Neural progenitor cell (in vitro differentiated cells): ENCODE measurements at regions not wholly inside any gene's neighbourhood (a gene's known extent, or its start where the extent isn't known, plus 50 kb on each side); places are given as distances from the start of the nearest gene placed in this dataset.

Source experiments
- DNase-seq: peaks from one replicate; pipeline ENCODE4 v3.0.0-alpha.2; 2016; ENCODE audit warnings: low spot score
- H2AFZ ChIP-seq: fragments of 200-600 bp; sonication (generic); replicated peaks from 2 replicates; pipeline ENCODE4 v1.6.1; 2016; ENCODE audit warnings: antibody characterized with exemption
- H3F3A ChIP-seq: fragments of 200-600 bp; sonication (generic); 2 replicates; pipeline ENCODE4 v1.6.1; 2016; ENCODE audit warnings: antibody characterized with exemption, low read depth
- H3K27ac ChIP-seq: fragments of 200-600 bp; sonication (generic); 2 replicates; pipeline ENCODE4 v1.5.1; 2016; ENCODE audit warnings: mild to moderate bottlenecking
- H3K27me3 ChIP-seq: fragments of 200-600 bp; sonication (generic); 2 replicates; pipeline ENCODE4 v1.6.1; 2016; ENCODE audit warnings: mild to moderate bottlenecking, moderate library complexity
- H3K36me3 ChIP-seq: fragments of 200-600 bp; sonication (generic); 2 replicates; pipeline ENCODE4 v1.5.1; 2016
- H3K4me1 ChIP-seq: fragments of 200-600 bp; sonication (generic); 2 replicates; pipeline ENCODE4 v1.6.1; 2016; ENCODE audit warnings: mixed run types
- H3K4me2 ChIP-seq: fragments of 200-600 bp; sonication (generic); 2 replicates; pipeline ENCODE4 v1.6.1; 2016
- H3K4me3 ChIP-seq: fragments of 200-600 bp; sonication (generic); 2 replicates; pipeline ENCODE4 v1.5.1; 2016
- H3K79me2 ChIP-seq: fragments of 200-600 bp; sonication (generic); 2 replicates; pipeline ENCODE4 v1.6.1; 2016; ENCODE audit warnings: low read depth
- H3K9ac ChIP-seq: fragments of 200-600 bp; sonication (generic); 2 replicates; pipeline ENCODE4 v1.6.1; 2016
- H3K9me3 ChIP-seq: fragments of 200-600 bp; sonication (generic); 2 replicates; pipeline ENCODE4 v1.5.1; 2016; ENCODE audit warnings: low read depth
- H4K20me1 ChIP-seq: fragments of 200-600 bp; sonication (generic); 2 replicates; pipeline ENCODE4 v1.6.1; 2016; ENCODE audit warnings: low read depth
- H3K27ac Mint-ChIP-seq: 3 replicates; pipeline ENCODE4 v1.8.0; 2021; ENCODE audit warnings: mixed read lengths
- H3K27me3 Mint-ChIP-seq: 2 replicates; pipeline ENCODE4 v1.8.0; 2022; ENCODE audit warnings: low read depth, mild to moderate bottlenecking, inconsistent platforms, moderate library complexity, mixed read lengths; ENCODE audit not compliant: insufficient read depth
- H3K36me3 Mint-ChIP-seq: 3 replicates; pipeline ENCODE4 v1.8.0; 2021; ENCODE audit warnings: mixed read lengths
- H3K4me1 Mint-ChIP-seq: 3 replicates; pipeline ENCODE4 v1.8.0; 2021; ENCODE audit warnings: mixed read lengths
- H3K4me3 Mint-ChIP-seq: 3 replicates; pipeline ENCODE4 v1.8.0; 2021; ENCODE audit warnings: mild to moderate bottlenecking, moderate library complexity, mixed read lengths
- H3K9me3 Mint-ChIP-seq: 3 replicates; pipeline ENCODE4 v1.8.0; 2020; ENCODE audit warnings: mixed read lengths
- EZH2 ChIP-seq: fragments of 200-600 bp; sonication (generic); IDR thresholded peaks from 2 replicates; pipeline ENCODE4 v1.6.1; 2017; ENCODE audit warnings: antibody characterized with exemption, mild to moderate bottlenecking, moderate library complexity
- EZH2phosphoT487 ChIP-seq: fragments of 200-600 bp; sonication (generic); IDR thresholded peaks from 2 replicates; pipeline ENCODE4 v1.6.1; 2017; ENCODE audit warnings: antibody characterized with exemption
- TF ChIP-seq, protein P1 (sequence below): fragments of 200-600 bp; sonication (generic); IDR thresholded peaks from 2 replicates; pipeline ENCODE4 v1.5.1; 2017; ENCODE audit warnings: antibody characterized with exemption, mild to moderate bottlenecking

DNA sequence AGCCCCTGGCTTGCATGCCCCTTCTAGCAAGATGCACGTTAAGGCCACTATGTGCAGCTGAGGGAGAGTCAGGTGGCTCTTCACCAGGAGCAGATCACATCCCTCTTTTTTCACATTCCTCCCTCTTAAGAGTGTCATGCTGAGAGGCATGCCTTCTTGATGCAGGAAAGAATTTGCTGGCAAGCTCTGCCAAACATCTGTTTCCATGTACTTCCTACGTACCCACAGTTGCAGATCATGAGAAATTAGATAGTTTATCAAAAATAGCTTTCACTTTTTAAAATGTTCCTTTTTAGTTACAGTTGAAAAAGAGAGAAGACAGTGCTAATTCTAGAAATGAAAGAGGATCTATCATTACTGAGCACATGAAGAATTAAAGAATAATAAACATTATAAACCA, 79.7 kb upstream of the ZNF722 start:
- no peaks in the 10 kb centered on the region for H4K20me1 ChIP-seq
- Mint-ChIP-seq H3K4me1 (no peaks in the 10 kb centered on the region), H3K27me3 (peaks cover 2% of the 10 kb centered on the region), H3K36me3 (no peaks in the 10 kb centered on the region), H3K4me3 (no peak overlapping the region), H3K9me3 (peaks cover 45% of the 10 kb centered on the region), H3K27ac (no peak overlapping the region)
- peaks cover 4% of the 10 kb centered on the region for H3K36me3 ChIP-seq
- DNase-seq, result no peak
- H3K27ac ChIP-seq, result no peak overlapping the region
- no peaks in the 10 kb centered on the region for H3K27me3 ChIP-seq
- H3K79me2 ChIP-seq, result no peaks in the 10 kb centered on the region
- H2AFZ ChIP-seq, result no peak overlapping the region
- H3K4me2 ChIP-seq, result no peak overlapping the region
- peaks cover 44% of the 10 kb centered on the region for H3K9me3 ChIP-seq
- TF ChIP-seq, protein P1, sequence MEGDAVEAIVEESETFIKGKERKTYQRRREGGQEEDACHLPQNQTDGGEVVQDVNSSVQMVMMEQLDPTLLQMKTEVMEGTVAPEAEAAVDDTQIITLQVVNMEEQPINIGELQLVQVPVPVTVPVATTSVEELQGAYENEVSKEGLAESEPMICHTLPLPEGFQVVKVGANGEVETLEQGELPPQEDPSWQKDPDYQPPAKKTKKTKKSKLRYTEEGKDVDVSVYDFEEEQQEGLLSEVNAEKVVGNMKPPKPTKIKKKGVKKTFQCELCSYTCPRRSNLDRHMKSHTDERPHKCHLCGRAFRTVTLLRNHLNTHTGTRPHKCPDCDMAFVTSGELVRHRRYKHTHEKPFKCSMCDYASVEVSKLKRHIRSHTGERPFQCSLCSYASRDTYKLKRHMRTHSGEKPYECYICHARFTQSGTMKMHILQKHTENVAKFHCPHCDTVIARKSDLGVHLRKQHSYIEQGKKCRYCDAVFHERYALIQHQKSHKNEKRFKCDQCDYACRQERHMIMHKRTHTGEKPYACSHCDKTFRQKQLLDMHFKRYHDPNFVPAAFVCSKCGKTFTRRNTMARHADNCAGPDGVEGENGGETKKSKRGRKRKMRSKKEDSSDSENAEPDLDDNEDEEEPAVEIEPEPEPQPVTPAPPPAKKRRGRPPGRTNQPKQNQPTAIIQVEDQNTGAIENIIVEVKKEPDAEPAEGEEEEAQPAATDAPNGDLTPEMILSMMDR, result no peak
- TF ChIP-seq EZH2phosphoT487, result no peak
- no peak overlapping the region for H3K4me3 ChIP-seq
- H3K4me1 ChIP-seq, result no peaks in the 10 kb centered on the region
- H3K9ac ChIP-seq, result no peak overlapping the region
- H3F3A ChIP-seq, result no peaks in the 10 kb centered on the region

- Histone ChIP-seq H3K36me3 (no peaks in the 10 kb centered on the region), H4K20me1 (no peaks in the 10 kb centered on the region), H3K4me2 (no peak overlapping the region), H3F3A (no peaks in the 10 kb centered on the region), H3K27ac (no peak overlapping the region), H3K79me2 (no peaks in the 10 kb centered on the region), H3K4me3 (no peak overlapping the region), H3K4me1 (no peaks in the 10 kb centered on the region), H2AFZ (no peak overlapping the region), H3K9me3 (peaks cover 21% of the 10 kb centered on the region), H3K27me3 (no peaks in the 10 kb centered on the region), H3K9ac (no peak overlapping the region)
- no peak overlapping the region for H3K4me3 Mint-ChIP-seq
- H3K27me3 Mint-ChIP-seq, result no peaks in the 10 kb centered on the region
- TF ChIP-seq EZH2phosphoT487 (no peak), EZH2 (no peak)
- TF ChIP-seq, protein P1, result no peak
- no peak for DNase-seq
- H3K36me3 Mint-ChIP-seq, result no peaks in the 10 kb centered on the region
- H3K4me1 Mint-ChIP-seq, result no peaks in the 10 kb centered on the region
- H3K27ac Mint-ChIP-seq, result no peak overlapping the region
- H3K9me3 Mint-ChIP-seq, result peaks cover 60% of the 10 kb centered on the region
These were observed 73.4 kb upstream of the ZNF722 start for GRCh38 chr7:63925262-63925625.

- Mint-ChIP-seq H3K9me3 (peaks cover 63% of the 10 kb centered on the region), H3K4me1 (no peaks in the 10 kb centered on the region), H3K27me3 (no peaks in the 10 kb centered on the region), H3K4me3 (no peak overlapping the region), H3K36me3 (no peaks in the 10 kb centered on the region), H3K27ac (no peak overlapping the region)
- H2AFZ ChIP-seq, result no peak overlapping the region
- TF ChIP-seq EZH2 (no peak), EZH2phosphoT487 (no peak)
- TF ChIP-seq, protein P1, result no peak
- H3K36me3 ChIP-seq, result no peaks in the 10 kb centered on the region
- no peaks in the 10 kb centered on the region for H3F3A ChIP-seq
- no peak overlapping the region for H3K27ac ChIP-seq
- peaks cover 21% of the 10 kb centered on the region for H3K9me3 ChIP-seq
- no peak overlapping the region for H3K4me2 ChIP-seq
- H3K27me3 ChIP-seq, result no peaks in the 10 kb centered on the region
- no peak overlapping the region for H3K9ac ChIP-seq
- no peaks in the 10 kb centered on the region for H4K20me1 ChIP-seq
- no peak for DNase-seq
- no peaks in the 10 kb centered on the region for H3K79me2 ChIP-seq
- H3K4me3 ChIP-seq, result no peak overlapping the region
- H3K4me1 ChIP-seq, result no peaks in the 10 kb centered on the region
These were observed 72.8 kb upstream of the ZNF722 start for GRCh38 chr7:63925626-63926460.
